T-cell (primary cell): ENCODE measurements at regions not wholly inside any gene's neighbourhood (a gene's known extent, or its start where the extent isn't known, plus 50 kb on each side); places are given as distances from the start of the nearest gene placed in this dataset.
"Not testable (repeated sequence)": the region's sequence is repeated elsewhere in the genome, so short reads cannot be mapped to it uniquely, and the experiment has no call there.

Experiments used
- ATAC-seq, 4 experiments: fragments of 200-7000 bp in 3 of 4; fragments of 150-1000 bp in 1 of 4; cut with Tn5 transposase; replicated peaks in 1 of 4; 1 replicate in 3 of 4; 2 replicates in 1 of 4; pipeline ENCODE4 v1.10.0; 2021; ENCODE audit warnings: moderate library complexity in 3 of 4, mild to moderate bottlenecking in 2 of 4, moderate number of reproducible peaks in 1 of 4
- CTCF ChIA-PET, 2 donors: fragments of 300-600 bp; sonication (Branson Sonifier 250); formaldehyde crosslinking; loops; one replicate each; lab custom pipeline; 2022; ENCODE audit warnings: antibody characterized with exemption in 2 of 2; lab: Charles Lee
- POLR2A ChIA-PET, 2 donors: fragments of 300-600 bp; sonication (Branson Sonifier 250); formaldehyde crosslinking; loops; one replicate each; lab custom pipeline; 2022; ENCODE audit warnings: antibody characterized with exemption in 2 of 2; lab: Charles Lee
- DNase-seq, 35 experiments: peaks; one replicate each; pipeline versions ENCODE4 v3.0.0 to v3.0.0-alpha.2; 2013 to 2023
- H3K27ac ChIP-seq: one replicate; pipeline ENCODE4 v1.5.1; 2013; ENCODE audit warnings: low read length
- H3K27me3 ChIP-seq, 2 experiments: replicated peaks in 1 of 2; 1 replicate in 1 of 2; 2 replicates in 1 of 2; pipeline versions ENCODE4 v1.6.1 to v1.7.0; 2013; ENCODE audit warnings: low read length in 1 of 2, mixed read lengths in 1 of 2; ENCODE audit not compliant: control insufficient read depth in 2 of 2, insufficient read depth in 2 of 2; ENCODE audit errors: extremely low read depth in 1 of 2
- H3K36me3 ChIP-seq, 2 donors: 1 replicate in 1 of 2; 2 replicates in 1 of 2; pipeline versions ENCODE4 v1.6.1 to v1.7.0; 2013; ENCODE audit warnings: low read length in 1 of 2; ENCODE audit not compliant: control insufficient read depth in 2 of 2, insufficient read depth in 1 of 2; ENCODE audit errors: extremely low read depth in 1 of 2
- H3K4me1 ChIP-seq, 2 experiments: 1 replicate in 1 of 2; 2 replicates in 1 of 2; pipeline versions ENCODE4 v1.6.1 to v1.7.0; 2013; ENCODE audit warnings: low read length in 2 of 2, mixed read lengths in 1 of 2; ENCODE audit not compliant: insufficient read depth in 2 of 2, control insufficient read depth in 1 of 2; ENCODE audit errors: extremely low read depth in 1 of 2
- H3K4me3 ChIP-seq, 2 donors: 1 replicate in 1 of 2; 2 replicates in 1 of 2; pipeline versions ENCODE4 v1.5.1 to v1.7.0; 2013; ENCODE audit warnings: mild to moderate bottlenecking in 2 of 2, low read length in 1 of 2, moderate library complexity in 1 of 2; ENCODE audit not compliant: control insufficient read depth in 1 of 2; ENCODE audit errors: extremely low read depth in 1 of 2
- H3K9me3 ChIP-seq: 2 replicates; pipeline ENCODE4 v1.7.0; 2013
- H3K27ac Mint-ChIP-seq, 2 donors: one replicate each; pipeline ENCODE4 v1.8.0; 2020 to 2021; ENCODE audit warnings: mild to moderate bottlenecking in 2 of 2, mixed read lengths in 2 of 2
- H3K27me3 Mint-ChIP-seq, 2 donors: one replicate each; pipeline ENCODE4 v1.8.0; 2021 to 2022; ENCODE audit warnings: mixed read lengths in 2 of 2
- H3K36me3 Mint-ChIP-seq: one replicate; pipeline ENCODE4 v1.8.0; 2021; ENCODE audit warnings: mixed read lengths
- H3K4me1 Mint-ChIP-seq, 3 donors: one replicate each; pipeline ENCODE4 v1.8.0; 2020 to 2022; ENCODE audit warnings: mixed read lengths in 3 of 3, mild to moderate bottlenecking in 1 of 3
- H3K4me3 Mint-ChIP-seq, 3 donors: one replicate each; pipeline ENCODE4 v1.8.0; 2020 to 2022; ENCODE audit warnings: mild to moderate bottlenecking in 3 of 3, mixed read lengths in 3 of 3, moderate library complexity in 3 of 3
- H3K9me3 Mint-ChIP-seq, 3 donors: one replicate each; pipeline ENCODE4 v1.8.0; 2020 to 2022; ENCODE audit warnings: mixed read lengths in 3 of 3
- WGBS: methylation state at CpG from one replicate; pipeline ENCODE4 v1.1.5; 2013; ENCODE audit warnings: missing lambda C conversion rate; ENCODE audit not compliant: insufficient coverage; 5-methylcytosine and 5-hydroxymethylcytosine counted together

GRCh38 chrX:88940904-88941303, 193.9 kb downstream of the CPXCR1 start:
- no peaks in the 10 kb centered on the region for H3K4me1 ChIP-seq
- H3K4me3 ChIP-seq, result no peak overlapping the region
- CTCF ChIA-PET, result no interaction called here
- no peaks in the 10 kb centered on the region for H3K36me3 ChIP-seq
- H3K27me3 ChIP-seq, result no peaks in the 10 kb centered on the region
- peaks cover 0 to 4% (median 0%) of the 10 kb centered on the region in 3 donors for H3K9me3 Mint-ChIP-seq
- no peak for ATAC-seq
- H3K9me3 ChIP-seq, result no peaks in the 10 kb centered on the region
- H3K27ac ChIP-seq, result no peak overlapping the region
- DNase-seq, result no peak
- H3K4me1 Mint-ChIP-seq, result no peaks in the 10 kb centered on the region
- POLR2A ChIA-PET, result no interaction called here
- WGBS, result no CpG with 5 or more reads among the region's 5 CpGs
- H3K4me3 Mint-ChIP-seq, result no peak overlapping the region
- H3K27ac Mint-ChIP-seq, result no peak overlapping the region
- no peaks in the 10 kb centered on the region for H3K36me3 Mint-ChIP-seq
- H3K27me3 Mint-ChIP-seq, result no peaks in the 10 kb centered on the region

- Mint-ChIP-seq H3K4me3 (no peak overlapping the region), H3K9me3 (no peaks in the 10 kb centered on the region), H3K27me3 (no peaks in the 10 kb centered on the region), H3K36me3 (no peaks in the 10 kb centered on the region), H3K4me1 (no peaks in the 10 kb centered on the region), H3K27ac (no peak overlapping the region)
- Histone ChIP-seq H3K9me3 (no peaks in the 10 kb centered on the region), H3K27me3 (no peaks in the 10 kb centered on the region), H3K4me1 (no peaks in the 10 kb centered on the region), H3K36me3 (no peaks in the 10 kb centered on the region), H3K27ac (no peak overlapping the region), H3K4me3 (no peak overlapping the region)
- ATAC-seq (no peak), DNase-seq (no peak)
- ChIA-PET POLR2A (no interaction called here), CTCF (no interaction called here)
These were observed 197.6 kb downstream of the CPXCR1 start for GRCh38 chrX:88944661-88945060.

GRCh38 chrX:88956059-88956458, 209.0 kb downstream of the CPXCR1 start:
- POLR2A ChIA-PET, H3K36me3 ChIP-seq, H3K9me3 ChIP-seq, H3K27ac Mint-ChIP-seq, H3K4me1 Mint-ChIP-seq, DNase-seq, H3K4me1 ChIP-seq, H3K36me3 Mint-ChIP-seq, CTCF ChIA-PET, H3K4me3 ChIP-seq, H3K27me3 Mint-ChIP-seq, H3K27me3 ChIP-seq, ATAC-seq, H3K4me3 Mint-ChIP-seq, H3K27ac ChIP-seq: not testable (repeated sequence)
- WGBS, result 67% methylated on average over 1 of the region's 4 CpGs
- H3K9me3 Mint-ChIP-seq, result peaks cover 7 to 12% (median 11%) of the 10 kb centered on the region in 3 donors

GRCh38 chrX:88977835-88978234, 230.8 kb downstream of the CPXCR1 start:
- no peaks in the 10 kb centered on the region for H3K36me3 ChIP-seq
- H3K36me3 Mint-ChIP-seq, result no peaks in the 10 kb centered on the region
- H3K27ac ChIP-seq, result no peak overlapping the region
- ChIA-PET POLR2A (no interaction called here), CTCF (no interaction called here)
- no peaks in the 10 kb centered on the region for H3K27me3 ChIP-seq
- no peaks in the 10 kb centered on the region for H3K4me1 Mint-ChIP-seq
- no peaks in the 10 kb centered on the region for H3K9me3 ChIP-seq
- H3K4me1 ChIP-seq, result no peaks in the 10 kb centered on the region
- whole genome bisulfite sequencing, result no CpG with 5 or more reads among the region's 1 CpG
- H3K27ac Mint-ChIP-seq, result no peak overlapping the region
- ATAC-seq, result no peak
- H3K9me3 Mint-ChIP-seq, result no peaks in the 10 kb centered on the region
- H3K27me3 Mint-ChIP-seq, result peaks cover 0 to 4% of the 10 kb centered on the region in 2 donors
- no peak for DNase-seq
- H3K4me3 ChIP-seq, result no peak overlapping the region
- H3K4me3 Mint-ChIP-seq, result no peak overlapping the region

- Mint-ChIP-seq H3K4me1 (no peaks in the 10 kb centered on the region), H3K27ac (no peak overlapping the region), H3K9me3 (no peaks in the 10 kb centered on the region), H3K4me3 (no peak overlapping the region), H3K36me3 (no peaks in the 10 kb centered on the region), H3K27me3 (peaks cover 0 to 4% of the 10 kb centered on the region in 2 donors)
- Histone ChIP-seq H3K4me1 (no peaks in the 10 kb centered on the region), H3K9me3 (no peaks in the 10 kb centered on the region), H3K27ac (no peak overlapping the region), H3K36me3 (no peaks in the 10 kb centered on the region), H3K4me3 (no peak overlapping the region), H3K27me3 (no peaks in the 10 kb centered on the region)
- ATAC-seq, result no peak
- CTCF ChIA-PET, result no interaction called here
- WGBS, result 92% methylated on average over 6 of the region's 22 CpGs
- DNase-seq, result no peak
- POLR2A ChIA-PET, result no interaction called here
These were observed 235.2 kb downstream of the CPXCR1 start for GRCh38 chrX:88982183-88982582.

GRCh38 chrX:88982933-88983332, 235.9 kb downstream of the CPXCR1 start:
- no peaks in the 10 kb centered on the region for H3K4me1 Mint-ChIP-seq
- Histone ChIP-seq H3K36me3 (no peaks in the 10 kb centered on the region), H3K4me3 (no peak overlapping the region), H3K4me1 (no peaks in the 10 kb centered on the region), H3K27ac (no peak overlapping the region), H3K27me3 (no peaks in the 10 kb centered on the region), H3K9me3 (no peaks in the 10 kb centered on the region)
- H3K9me3 Mint-ChIP-seq, result no peaks in the 10 kb centered on the region
- H3K27ac Mint-ChIP-seq, result no peak overlapping the region
- ATAC-seq, result no peak
- DNase-seq, result no peak
- no peak overlapping the region for H3K4me3 Mint-ChIP-seq
- POLR2A ChIA-PET, result no interaction called here
- no peaks in the 10 kb centered on the region for H3K36me3 Mint-ChIP-seq
- H3K27me3 Mint-ChIP-seq, result peaks cover 0 to 4% of the 10 kb centered on the region in 2 donors
- no CpG with 5 or more reads among the region's 3 CpGs for WGBS
- CTCF ChIA-PET, result no interaction called here

- ChIA-PET POLR2A (no interaction called here), CTCF (no interaction called here)
- H3K9me3 ChIP-seq, result no peaks in the 10 kb centered on the region
- ATAC-seq (no peak), DNase-seq (no peak)
- H3K4me1 Mint-ChIP-seq, result no peaks in the 10 kb centered on the region
- no peaks in the 10 kb centered on the region for H3K4me1 ChIP-seq
- H3K4me3 Mint-ChIP-seq, result no peak overlapping the region
- H3K9me3 Mint-ChIP-seq, result no peaks in the 10 kb centered on the region
- H3K36me3 ChIP-seq, result no peaks in the 10 kb centered on the region
- no peak overlapping the region for H3K27ac ChIP-seq
- no peaks in the 10 kb centered on the region for H3K27me3 ChIP-seq
- H3K4me3 ChIP-seq, result no peak overlapping the region
- no peaks in the 10 kb centered on the region for H3K27me3 Mint-ChIP-seq
- no peaks in the 10 kb centered on the region for H3K36me3 Mint-ChIP-seq
- no peak overlapping the region for H3K27ac Mint-ChIP-seq
These were observed 241.8 kb downstream of the CPXCR1 start for GRCh38 chrX:88988796-88989195.
